Smooth muscle cell (in vitro differentiated cells): ENCODE measurements at regions not wholly inside any gene's neighbourhood (a gene's known extent, or its start where the extent isn't known, plus 50 kb on each side); places are given as distances from the start of the nearest gene placed in this dataset.
"Not testable (repeated sequence)": the region's sequence is repeated elsewhere in the genome, so short reads cannot be mapped to it uniquely, and the experiment has no call there.

Source experiments
- DNase-seq: peaks from one replicate; lab custom pipeline; 2025; ENCODE audit not compliant: unreplicated experiment; lab: John Stamatoyannopoulos, UW
- H2AFZ ChIP-seq: fragments of 200-600 bp; sonication (generic); 2 replicates; pipeline ENCODE4 v1.6.0; 2016; ENCODE audit warnings: antibody characterized with exemption, low read depth, mild to moderate bottlenecking
- H3F3A ChIP-seq: fragments of 200-600 bp; sonication (generic); 2 replicates; pipeline ENCODE4 v1.6.0; 2017; ENCODE audit warnings: antibody characterized with exemption, low read depth
- H3K27ac ChIP-seq: fragments of 200-600 bp; sonication (generic); 2 replicates; pipeline ENCODE4 v1.5.1; 2016; ENCODE audit warnings: low read depth, mild to moderate bottlenecking
- H3K27me3 ChIP-seq: fragments of 200-600 bp; sonication (generic); 2 replicates; pipeline ENCODE4 v1.6.1; 2016; ENCODE audit warnings: low read depth, mild to moderate bottlenecking
- H3K36me3 ChIP-seq: fragments of 200-600 bp; sonication (generic); 2 replicates; pipeline ENCODE4 v1.5.1; 2016; ENCODE audit warnings: low read depth
- H3K4me1 ChIP-seq: fragments of 200-600 bp; sonication (generic); 2 replicates; pipeline ENCODE4 v1.5.1; 2016; ENCODE audit warnings: low read depth
- H3K4me2 ChIP-seq: fragments of 200-600 bp; sonication (generic); 2 replicates; pipeline ENCODE4 v1.6.0; 2016; ENCODE audit warnings: mild to moderate bottlenecking
- H3K4me3 ChIP-seq: fragments of 200-600 bp; sonication (generic); 2 replicates; pipeline ENCODE4 v1.5.1; 2016; ENCODE audit warnings: mild to moderate bottlenecking
- H3K79me2 ChIP-seq: fragments of 200-600 bp; sonication (generic); 2 replicates; pipeline ENCODE4 v1.6.0; 2016; ENCODE audit warnings: low read depth, mild to moderate bottlenecking
- H3K9ac ChIP-seq: fragments of 200-600 bp; sonication (generic); 2 replicates; pipeline ENCODE4 v1.6.0; 2016; ENCODE audit warnings: low read depth
- H3K9me3 ChIP-seq: fragments of 200-600 bp; sonication (generic); replicated peaks from 2 replicates; pipeline ENCODE4 v1.5.1; 2016; ENCODE audit warnings: low read depth
- H4K20me1 ChIP-seq: fragments of 200-600 bp; sonication (generic); 2 replicates; pipeline ENCODE4 v1.6.0; 2016; ENCODE audit warnings: low read depth
- CTCF ChIP-seq: fragments of 200-600 bp; sonication (generic); IDR thresholded peaks from 2 replicates; pipeline ENCODE4 v1.5.1; 2017; ENCODE audit warnings: borderline replicate concordance, mild to moderate bottlenecking, antibody characterized with exemption; ENCODE audit not compliant: insufficient read depth, poor library complexity, severe bottlenecking
- WGBS: methylation state at CpG from one replicate; pipeline ENCODE4 v1.1.7; 2016; ENCODE audit warnings: low lambda C conversion rate; 5-methylcytosine and 5-hydroxymethylcytosine counted together

GRCh38 chr9:33623658-33624586 is 99.9 kb downstream of the ANKRD18B start:
- Histone ChIP-seq H3K4me3 (no peak overlapping the region), H3K79me2 (no peaks in the 10 kb centered on the region), H3K27ac (no peak overlapping the region), H3F3A (peaks cover 8% of the 10 kb centered on the region), H3K4me1 (peaks cover 8% of the 10 kb centered on the region), H3K36me3 (no peaks in the 10 kb centered on the region), H2AFZ (no peak overlapping the region), H3K9me3 (no peaks in the 10 kb centered on the region), H3K4me2 (no peak overlapping the region), H4K20me1 (no peaks in the 10 kb centered on the region), H3K27me3 (no peaks in the 10 kb centered on the region), H3K9ac (no peak overlapping the region)
- DNase-seq, result peak; percentile 21
- peak; percentile 84 for TF ChIP-seq CTCF
- WGBS, result 30% methylated on average over 20 of the region's 20 CpGs

- not testable (repeated sequence) for H3K36me3 ChIP-seq, H3K79me2 ChIP-seq, H3K4me2 ChIP-seq, H3K9ac ChIP-seq, H4K20me1 ChIP-seq, H3K4me1 ChIP-seq, H3K9me3 ChIP-seq, H3K27ac ChIP-seq, DNase-seq, H3F3A ChIP-seq, H3K4me3 ChIP-seq, H2AFZ ChIP-seq
- WGBS, result 100% methylated on average over 1 of the region's 1 CpG
- H3K27me3 ChIP-seq, result peaks cover 25% of the 10 kb centered on the region
Measured at GRCh38 chr9:33628318-33628717, 104.3 kb downstream of the ANKRD18B start.

- no peak overlapping the region for H3K4me3 ChIP-seq
- no peak overlapping the region for H3K4me2 ChIP-seq
- no peak overlapping the region for H3K9ac ChIP-seq
- peaks cover 27% of the 10 kb centered on the region for H3K27me3 ChIP-seq
- no peaks in the 10 kb centered on the region for H3K9me3 ChIP-seq
- no peaks in the 10 kb centered on the region for H3K79me2 ChIP-seq
- no peak for DNase-seq
- H3K27ac ChIP-seq, result no peak overlapping the region
- H3K36me3 ChIP-seq, result no peaks in the 10 kb centered on the region
- WGBS, result 85% methylated on average over 6 of the region's 6 CpGs
- no peaks in the 10 kb centered on the region for H4K20me1 ChIP-seq
- no peak for TF ChIP-seq CTCF
- no peaks in the 10 kb centered on the region for H3F3A ChIP-seq
- no peak overlapping the region for H2AFZ ChIP-seq
- no peaks in the 10 kb centered on the region for H3K4me1 ChIP-seq
Measured at GRCh38 chr9:33628865-33629410, 104.9 kb downstream of the ANKRD18B start.

- no peak overlapping the region for H3K4me3 ChIP-seq
Measured at GRCh38 chr9:33633636-33634035, 109.6 kb downstream of the ANKRD18B start.

More at GRCh38 chr9:33633636-33634035, 109.6 kb downstream of the ANKRD18B start:
- no peak overlapping the region for H2AFZ ChIP-seq
- H4K20me1 ChIP-seq, result no peaks in the 10 kb centered on the region
- H3K27me3 ChIP-seq, result peaks cover 68% of the 10 kb centered on the region
- H3K79me2 ChIP-seq, result no peaks in the 10 kb centered on the region
- no peaks in the 10 kb centered on the region for H3K9me3 ChIP-seq
- H3F3A ChIP-seq, result no peaks in the 10 kb centered on the region
- no peak overlapping the region for H3K27ac ChIP-seq
- no peak for TF ChIP-seq CTCF
- H3K4me1 ChIP-seq, result no peaks in the 10 kb centered on the region
- 89% methylated on average over 2 of the region's 2 CpGs for WGBS
- H3K36me3 ChIP-seq, result no peaks in the 10 kb centered on the region
- H3K4me2 ChIP-seq, result no peak overlapping the region
- DNase-seq, result no peak
- no peak overlapping the region for H3K9ac ChIP-seq
